ACC112 (cell line): ENCODE measurements at regions not wholly inside any gene's neighbourhood (a gene's known extent, or its start where the extent isn't known, plus 50 kb on each side); places are given as distances from the start of the nearest gene placed in this dataset.

ENCODE experiments used
- H2AFZ ChIP-seq: fragments of 200-600 bp; sonication (generic); one replicate; pipeline ENCODE4 v1.6.0; 2017; ENCODE audit warnings: antibody characterized with exemption, low read length; ENCODE audit not compliant: unreplicated experiment
- H3K27ac ChIP-seq: fragments of 200-600 bp; sonication (generic); 2 replicates; pipeline ENCODE4 v1.5.1; 2014; ENCODE audit warnings: low read depth, mild to moderate bottlenecking, antibody characterized with exemption, low read length, moderate library complexity
- H3K27me3 ChIP-seq: fragments of 200-600 bp; sonication (generic); 2 replicates; pipeline ENCODE4 v1.6.1; 2014; ENCODE audit warnings: mild to moderate bottlenecking, antibody characterized with exemption, low read length, moderate library complexity, mixed read lengths; ENCODE audit not compliant: insufficient read depth
- H3K36me3 ChIP-seq: fragments of 200-600 bp; sonication (generic); 2 replicates; pipeline ENCODE4 v1.6.1; 2016; ENCODE audit warnings: mild to moderate bottlenecking, antibody characterized with exemption, low read length, moderate library complexity, mixed read lengths; ENCODE audit not compliant: insufficient read depth
- H3K4me1 ChIP-seq: fragments of 200-600 bp; sonication (generic); one replicate; pipeline ENCODE4 v1.6.1; 2016; ENCODE audit warnings: low read length, mixed read lengths; ENCODE audit not compliant: insufficient read depth, unreplicated experiment, control insufficient read depth
- H3K4me3 ChIP-seq: fragments of 200-600 bp; sonication (generic); 2 replicates; pipeline ENCODE4 v1.5.1; 2014; ENCODE audit warnings: mild to moderate bottlenecking, low read depth, low read length
- H3K79me2 ChIP-seq: fragments of 200-600 bp; sonication (generic); one replicate; pipeline ENCODE4 v1.6.0; 2016; ENCODE audit warnings: low read length; ENCODE audit not compliant: control insufficient read depth, unreplicated experiment, insufficient read depth

DNA sequence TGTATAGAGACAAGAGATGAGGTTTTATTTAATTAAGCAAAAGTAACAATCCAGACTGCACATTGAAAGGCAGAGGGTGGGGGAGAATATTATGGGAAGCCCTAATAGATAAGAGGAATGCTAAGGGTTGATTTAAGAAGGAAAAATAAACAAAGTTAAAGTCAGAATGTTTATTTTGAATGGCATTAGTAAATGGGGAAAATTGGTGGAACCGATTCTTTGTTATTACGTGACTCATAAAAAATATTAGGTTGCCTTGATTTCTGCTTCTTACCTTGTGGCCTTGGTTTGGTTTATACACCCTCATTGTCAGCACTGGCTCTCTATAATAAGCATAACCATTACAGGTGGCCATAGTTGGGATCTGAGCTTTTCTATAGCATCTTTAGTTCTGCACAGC, 674.8 kb upstream of the CITED2 start:
- Histone ChIP-seq H3K79me2 (no peaks in the 10 kb centered on the region), H3K27ac (peak overlapping the region; percentile 99), H3K4me1 (peaks cover 74% of the 10 kb centered on the region), H2AFZ (peak overlapping the region; percentile 17), H3K4me3 (no peak overlapping the region), H3K36me3 (no peaks in the 10 kb centered on the region), H3K27me3 (no peaks in the 10 kb centered on the region)

DNA sequence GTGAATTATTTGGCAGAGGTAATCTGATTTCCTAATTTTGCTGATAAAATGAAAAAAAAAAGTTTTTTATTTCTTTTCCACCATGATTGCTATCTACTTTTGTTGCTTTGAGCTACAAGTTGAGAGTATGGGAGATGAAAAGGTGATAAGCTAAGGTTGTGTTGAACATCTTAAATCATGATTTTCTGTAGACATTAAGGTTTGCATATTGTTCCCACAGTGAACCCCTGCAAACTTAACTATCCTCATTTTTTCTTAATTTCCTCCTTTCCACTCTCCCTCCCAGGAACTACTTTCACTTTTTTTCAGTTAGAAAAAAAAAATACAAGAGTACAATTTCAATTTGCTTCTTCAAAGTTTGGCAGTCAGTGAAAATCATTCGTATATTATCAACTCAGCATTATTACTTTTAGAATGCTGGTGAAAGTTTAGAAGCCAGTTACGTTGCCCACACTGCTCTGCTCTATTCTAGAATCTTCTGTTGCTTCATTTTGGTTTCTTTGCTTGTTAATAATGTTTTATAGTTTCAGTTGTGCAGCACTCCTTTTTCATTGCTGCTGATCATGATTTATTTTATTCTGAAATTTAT, 673.8 kb upstream of the CITED2 start:
- Histone ChIP-seq H3K27me3 (no peaks in the 10 kb centered on the region), H3K79me2 (no peaks in the 10 kb centered on the region), H3K36me3 (no peaks in the 10 kb centered on the region), H2AFZ (peak overlapping the region; percentile 45), H3K4me1 (peaks cover 74% of the 10 kb centered on the region), H3K4me3 (peak overlapping the region; percentile 32; the same call in 1 of the 2 replicates), H3K27ac (peak overlapping the region; percentile 99; the same call in 1 of the 2 replicates)

DNA sequence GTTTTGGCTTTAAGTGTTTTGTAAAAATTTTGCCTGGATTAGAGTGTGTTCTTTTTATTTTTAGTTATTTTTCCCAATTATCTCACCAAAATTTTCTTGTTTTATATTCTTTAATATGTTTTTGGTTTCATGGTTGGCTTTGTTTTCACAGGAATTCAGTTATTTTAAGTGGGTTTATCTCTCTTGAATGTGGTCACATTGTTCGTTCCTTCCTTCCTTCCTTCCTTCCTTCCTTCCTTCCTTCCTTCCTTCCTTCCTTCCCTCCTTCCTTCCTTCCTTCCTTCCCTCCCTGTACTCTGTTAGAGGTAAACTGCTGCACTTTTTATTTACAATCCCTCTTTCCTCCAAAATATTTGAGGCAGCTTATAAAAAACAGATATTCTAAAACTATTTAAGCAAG, 672.9 kb upstream of the CITED2 start:
- H3K27ac ChIP-seq: no peak overlapping the region
- H3K27me3 ChIP-seq: no peaks in the 10 kb centered on the region
- no peaks in the 10 kb centered on the region for H3K36me3 ChIP-seq
- no peak overlapping the region for H2AFZ ChIP-seq
- peaks cover 74% of the 10 kb centered on the region for H3K4me1 ChIP-seq
- H3K4me3 ChIP-seq: no peak overlapping the region
- H3K79me2 ChIP-seq: no peaks in the 10 kb centered on the region

DNA sequence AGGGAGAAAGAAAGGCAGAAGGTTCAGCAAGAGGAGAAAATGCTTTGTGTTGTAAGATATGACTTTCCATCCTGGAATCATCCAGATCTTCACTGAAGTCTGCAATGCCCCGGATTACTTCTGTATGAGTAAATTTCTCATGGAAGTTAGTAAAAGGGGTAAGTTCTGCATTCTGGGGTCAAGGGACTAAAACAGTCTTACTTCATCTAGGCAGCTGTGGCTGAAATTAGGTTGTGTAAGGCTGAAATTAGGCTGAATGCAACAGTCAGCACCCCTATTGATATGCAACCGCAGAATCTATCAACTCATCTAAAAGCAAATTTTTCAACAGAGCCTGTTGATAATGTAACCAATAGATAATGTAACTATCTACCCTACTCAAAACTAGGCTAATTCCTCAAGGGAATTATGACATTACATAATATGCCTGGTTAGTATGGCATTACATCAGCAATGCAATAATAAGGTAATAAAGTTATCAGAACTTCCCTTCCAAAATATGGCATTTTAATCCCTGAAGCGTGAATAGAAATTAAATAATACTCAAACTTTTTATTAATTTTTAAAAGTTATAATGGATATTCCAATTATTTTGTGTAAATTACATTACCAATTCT, 671.7 kb upstream of the CITED2 start:
- H3K79me2 ChIP-seq: no peaks in the 10 kb centered on the region
- H3K27ac ChIP-seq: no peak overlapping the region
- H3K4me1 ChIP-seq: peaks cover 76% of the 10 kb centered on the region
- no peak overlapping the region for H3K4me3 ChIP-seq
- H2AFZ ChIP-seq: no peak overlapping the region
- H3K36me3 ChIP-seq: no peaks in the 10 kb centered on the region
- no peaks in the 10 kb centered on the region for H3K27me3 ChIP-seq

DNA sequence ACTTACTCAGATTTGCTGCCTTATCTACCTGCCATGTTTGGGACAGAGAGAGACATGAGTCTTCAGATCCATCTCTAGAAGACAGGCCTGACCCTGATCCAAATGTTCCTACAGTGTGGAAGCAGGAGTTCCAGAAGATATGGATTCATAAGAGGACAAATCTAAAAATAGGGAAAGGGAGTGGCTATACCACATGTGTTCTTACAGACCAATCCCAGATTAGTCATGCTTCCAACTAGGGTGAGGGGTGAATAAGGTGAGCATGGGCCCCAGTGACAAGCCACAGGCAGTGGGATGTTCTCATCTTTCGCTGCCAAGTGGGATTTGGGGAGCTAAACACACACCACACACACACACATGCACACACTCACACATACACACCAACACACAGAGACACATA, 670.7 kb upstream of the CITED2 start:
- Histone ChIP-seq H2AFZ (no peak overlapping the region), H3K79me2 (no peaks in the 10 kb centered on the region), H3K27me3 (no peaks in the 10 kb centered on the region), H3K4me3 (no peak overlapping the region), H3K4me1 (peaks cover 75% of the 10 kb centered on the region), H3K27ac (peak overlapping the region; percentile 83; the same call in 1 of the 2 replicates), H3K36me3 (no peaks in the 10 kb centered on the region)

DNA sequence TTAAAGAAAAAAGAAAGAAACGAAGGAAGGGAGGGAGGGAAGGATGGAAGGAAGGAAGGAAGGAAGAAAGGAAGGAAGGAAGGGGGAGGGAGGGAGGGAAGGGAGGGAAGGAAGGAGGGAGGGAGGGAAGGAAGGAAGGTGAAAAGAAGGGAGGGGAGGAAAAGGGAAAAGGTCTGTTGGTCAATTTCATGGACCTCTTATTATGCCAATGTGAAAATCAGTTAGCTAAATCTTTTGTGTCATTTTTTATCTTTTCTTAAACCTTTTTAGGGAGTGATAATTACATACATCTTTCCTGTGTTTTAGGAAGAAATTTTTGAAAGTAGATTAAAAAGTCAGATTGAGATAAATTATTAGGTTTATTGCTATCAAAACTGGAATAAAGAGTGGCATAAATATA, 670.2 kb upstream of the CITED2 start:
- Histone ChIP-seq H2AFZ (no peak overlapping the region), H3K36me3 (no peaks in the 10 kb centered on the region), H3K4me3 (no peak overlapping the region), H3K79me2 (no peaks in the 10 kb centered on the region), H3K27ac (peak overlapping the region; percentile 83), H3K4me1 (peaks cover 75% of the 10 kb centered on the region), H3K27me3 (no peaks in the 10 kb centered on the region)

DNA sequence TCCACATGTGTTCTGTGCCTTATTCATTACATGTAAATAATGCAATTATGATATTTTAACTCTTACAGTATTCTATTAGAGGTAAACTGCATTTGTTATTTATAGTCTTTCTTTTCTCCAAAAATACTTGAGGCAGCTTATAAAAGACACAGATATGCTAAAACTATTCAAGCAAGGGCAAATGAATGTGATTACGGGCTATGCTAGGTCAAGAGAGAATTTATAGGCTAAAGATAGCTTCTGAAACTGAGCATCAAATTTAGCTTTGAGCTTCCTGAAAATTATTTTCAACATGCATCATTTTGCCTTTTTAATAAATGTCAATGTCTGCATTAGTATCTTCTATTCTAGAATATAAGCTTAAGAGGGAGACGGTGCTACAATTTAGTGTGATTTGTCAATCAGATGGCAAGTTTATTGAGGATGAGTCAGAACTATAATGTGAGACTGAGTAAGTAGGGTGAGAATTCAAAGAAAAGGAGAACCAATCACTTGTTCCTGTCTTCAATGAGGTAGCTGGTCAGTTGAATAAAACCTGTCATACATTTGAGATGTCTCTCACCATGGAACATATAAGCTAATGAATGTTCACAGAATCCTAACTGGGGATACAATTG, 669.4 kb upstream of the CITED2 start:
- H3K36me3 ChIP-seq: no peaks in the 10 kb centered on the region
- no peaks in the 10 kb centered on the region for H3K79me2 ChIP-seq
- H3K4me3 ChIP-seq: peak overlapping the region; percentile 11; the same call in 1 of the 2 replicates
- no peak overlapping the region for H2AFZ ChIP-seq
- H3K4me1 ChIP-seq: peaks cover 68% of the 10 kb centered on the region
- peak overlapping the region; percentile 83 for H3K27ac ChIP-seq
- H3K27me3 ChIP-seq: no peaks in the 10 kb centered on the region

DNA sequence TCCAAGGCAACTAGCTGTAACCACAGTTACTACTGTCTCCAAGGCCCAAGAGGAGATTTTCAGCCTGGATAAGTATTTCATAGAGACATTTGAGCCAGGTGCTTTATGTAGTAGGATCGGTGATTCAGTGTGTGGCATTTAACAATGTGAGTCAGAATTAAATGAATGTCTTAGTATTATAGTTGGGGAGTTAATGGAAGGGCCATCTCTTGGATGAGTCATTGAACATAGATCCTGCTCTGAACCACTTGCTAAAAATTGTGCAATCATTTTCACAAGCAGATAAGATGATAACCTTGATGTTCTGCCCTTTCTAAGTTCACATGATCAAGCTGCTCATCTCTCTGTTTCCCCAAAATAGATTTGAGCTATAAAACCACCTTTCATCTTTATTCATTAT, 668.9 kb upstream of the CITED2 start:
- H3K36me3 ChIP-seq: no peaks in the 10 kb centered on the region
- H3K4me3 ChIP-seq: no peak overlapping the region; the same call in 1 of the 2 replicates
- H3K79me2 ChIP-seq: no peaks in the 10 kb centered on the region
- H3K4me1 ChIP-seq: peaks cover 63% of the 10 kb centered on the region
- peak overlapping the region; percentile 83 for H3K27ac ChIP-seq
- H3K27me3 ChIP-seq: no peaks in the 10 kb centered on the region
- no peak overlapping the region for H2AFZ ChIP-seq

DNA sequence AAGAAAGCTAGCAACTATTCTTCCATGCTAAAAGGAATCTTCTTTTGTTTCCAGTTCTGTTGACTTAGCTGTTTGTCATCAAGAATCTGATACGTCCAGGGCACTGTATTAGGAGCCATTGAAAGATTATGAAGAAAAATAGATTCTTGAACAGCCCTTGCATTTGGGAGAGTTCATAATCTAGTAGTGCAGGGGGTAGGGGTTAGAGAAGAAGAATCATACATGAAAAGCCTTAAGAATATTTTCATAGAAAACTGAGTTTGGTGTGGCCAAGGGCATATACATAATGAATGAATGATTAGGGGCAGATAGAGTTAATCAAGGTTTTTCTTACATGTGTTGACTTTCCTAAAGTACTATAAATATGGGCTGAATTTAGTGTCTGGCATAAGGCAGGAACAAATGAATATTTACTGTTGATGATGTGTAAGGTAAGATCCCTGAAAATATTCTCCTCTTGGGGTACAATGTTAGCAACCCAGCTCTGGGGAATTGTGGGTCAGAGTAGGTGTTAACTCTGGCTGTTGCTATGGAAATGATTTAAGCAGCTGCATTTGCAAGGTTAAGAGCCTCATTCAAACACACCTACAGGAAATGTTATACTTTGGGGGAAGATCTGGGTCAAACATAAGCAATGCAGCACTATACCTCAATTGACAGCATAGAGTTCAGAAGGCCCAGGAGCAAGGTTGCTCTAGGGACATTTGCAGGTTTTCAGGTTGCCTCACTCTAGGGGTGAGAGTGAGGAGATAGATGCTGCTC, 667.3 kb upstream of the CITED2 start:
- Histone ChIP-seq H2AFZ (no peak overlapping the region), H3K79me2 (no peaks in the 10 kb centered on the region), H3K36me3 (no peaks in the 10 kb centered on the region), H3K4me1 (peaks cover 56% of the 10 kb centered on the region), H3K4me3 (no peak overlapping the region), H3K27ac (no peak overlapping the region), H3K27me3 (no peaks in the 10 kb centered on the region)

DNA sequence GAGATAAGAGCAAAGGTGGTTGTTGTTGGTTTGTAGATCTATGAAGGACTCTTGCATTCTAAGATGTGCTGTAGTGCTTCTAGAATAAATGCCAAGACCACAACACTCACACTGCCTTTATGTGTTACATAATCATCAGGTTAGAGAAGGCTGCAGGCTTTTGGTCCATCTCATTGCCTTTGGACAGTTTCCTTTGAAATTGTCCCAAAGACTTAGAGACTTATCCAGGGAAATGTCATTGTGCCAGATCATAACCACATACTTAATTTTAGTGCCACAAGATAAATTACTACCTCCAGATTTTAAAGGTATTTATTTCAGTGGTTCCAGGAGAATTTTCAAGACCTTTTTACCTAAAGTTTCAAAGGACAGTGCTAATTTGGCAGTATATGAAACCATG, 666.6 kb upstream of the CITED2 start:
- no peak overlapping the region for H2AFZ ChIP-seq
- H3K27me3 ChIP-seq: no peaks in the 10 kb centered on the region
- H3K4me1 ChIP-seq: peaks cover 54% of the 10 kb centered on the region
- no peak overlapping the region for H3K27ac ChIP-seq
- no peaks in the 10 kb centered on the region for H3K36me3 ChIP-seq
- no peaks in the 10 kb centered on the region for H3K79me2 ChIP-seq
- no peak overlapping the region for H3K4me3 ChIP-seq
